ENCODE measurements at regions not wholly inside any gene's neighbourhood (a gene's known extent, or its start where the extent isn't known, plus 50 kb on each side); places are given as distances from the start of the nearest gene placed in this dataset.

GRCh38 chr11:130650456-130651030 lies 202.1 kb downstream of the ADAMTS15 start:
- Mint-ChIP-seq H3K27ac (no peak overlapping the region), H3K9me3 (no peaks in the 10 kb centered on the region), H3K4me1 (no peaks in the 10 kb centered on the region), H3K4me3 (no peak overlapping the region), H3K27me3 (no peaks in the 10 kb centered on the region), H3K36me3 (ENCODE audit: low read depth) (no peaks in the 10 kb centered on the region)
- POLR2A ChIA-PET = no interaction called here
- CTCF ChIA-PET = no interaction called here
- DNase-seq = no peak

- ChIA-PET CTCF (no interaction called here), POLR2A (no interaction called here)
- Mint-ChIP-seq H3K27me3 (no peaks in the 10 kb centered on the region), H3K4me1 (no peaks in the 10 kb centered on the region), H3K27ac (no peak overlapping the region), H3K9me3 (no peaks in the 10 kb centered on the region), H3K36me3 (ENCODE audit: low read depth) (no peaks in the 10 kb centered on the region), H3K4me3 (no peak overlapping the region)
- no peak for DNase-seq
Observed at GRCh38 chr11:130651066-130651855, 202.8 kb downstream of the ADAMTS15 start.

GRCh38 chr11:130652671-130653335 lies 204.4 kb downstream of the ADAMTS15 start:
- Mint-ChIP-seq H3K4me1 (no peaks in the 10 kb centered on the region), H3K36me3 (ENCODE audit: low read depth) (no peaks in the 10 kb centered on the region), H3K9me3 (no peaks in the 10 kb centered on the region), H3K4me3 (no peak overlapping the region), H3K27me3 (no peaks in the 10 kb centered on the region), H3K27ac (no peak overlapping the region)
- POLR2A ChIA-PET = no interaction called here
- CTCF ChIA-PET = interaction anchor here (1.1 kb wide), 1 partner anchor 440 kb away, joined by 3 read pairs; no protein-coding TSS in a partner anchor
- DNase-seq = no peak

- no peak overlapping the region for H3K4me3 Mint-ChIP-seq
- H3K27me3 Mint-ChIP-seq = no peaks in the 10 kb centered on the region
- H3K27ac Mint-ChIP-seq = no peak overlapping the region
- H3K36me3 Mint-ChIP-seq (ENCODE audit: low read depth) = no peaks in the 10 kb centered on the region
- CTCF ChIA-PET = no interaction called here
- H3K4me1 Mint-ChIP-seq = no peaks in the 10 kb centered on the region
- POLR2A ChIA-PET = no interaction called here
- no peaks in the 10 kb centered on the region for H3K9me3 Mint-ChIP-seq
- no peak for DNase-seq
Observed at GRCh38 chr11:130653838-130654636, 205.6 kb downstream of the ADAMTS15 start.

- H3K36me3 Mint-ChIP-seq (ENCODE audit: low read depth) = no peaks in the 10 kb centered on the region
Observed at GRCh38 chr11:130655300-130655699, 206.9 kb downstream of the ADAMTS15 start.

GRCh38 chr11:130666781-130667251 lies 218.4 kb downstream of the ADAMTS15 start:
- no peaks in the 10 kb centered on the region for H3K36me3 Mint-ChIP-seq (ENCODE audit: low read depth)
- DNase-seq = no peak
- no peak overlapping the region for H3K27ac Mint-ChIP-seq
- ChIA-PET POLR2A (no interaction called here), CTCF (no interaction called here)
- H3K4me1 Mint-ChIP-seq = no peaks in the 10 kb centered on the region
- no peaks in the 10 kb centered on the region for H3K9me3 Mint-ChIP-seq
- peaks cover 5% of the 10 kb centered on the region for H3K27me3 Mint-ChIP-seq
- H3K4me3 Mint-ChIP-seq = no peak overlapping the region

More at GRCh38 chr11:130655300-130655699, 206.9 kb downstream of the ADAMTS15 start:
- DNase-seq = no peak
- H3K27me3 Mint-ChIP-seq = no peaks in the 10 kb centered on the region
- no peak overlapping the region for H3K4me3 Mint-ChIP-seq
- H3K9me3 Mint-ChIP-seq = no peaks in the 10 kb centered on the region
- ChIA-PET CTCF (no interaction called here), POLR2A (no interaction called here)
- H3K4me1 Mint-ChIP-seq = no peaks in the 10 kb centered on the region
- H3K27ac Mint-ChIP-seq = no peak overlapping the region

GRCh38 chr11:130668751-130669150 lies 220.3 kb downstream of the ADAMTS15 start:
- DNase-seq = no peak
- CTCF ChIA-PET = no interaction called here
- Mint-ChIP-seq H3K27me3 (no peaks in the 10 kb centered on the region), H3K36me3 (ENCODE audit: low read depth) (no peaks in the 10 kb centered on the region), H3K27ac (no peak overlapping the region), H3K4me1 (no peaks in the 10 kb centered on the region), H3K4me3 (no peak overlapping the region), H3K9me3 (no peaks in the 10 kb centered on the region)
- POLR2A ChIA-PET = no interaction called here

- ChIA-PET CTCF (no interaction called here), POLR2A (no interaction called here)
- Mint-ChIP-seq H3K4me1 (no peaks in the 10 kb centered on the region), H3K9me3 (no peaks in the 10 kb centered on the region), H3K27ac (no peak overlapping the region), H3K27me3 (peaks cover 3% of the 10 kb centered on the region), H3K4me3 (no peak overlapping the region), H3K36me3 (ENCODE audit: low read depth) (no peaks in the 10 kb centered on the region)
- no peak for DNase-seq
Observed at GRCh38 chr11:130670200-130670599, 221.8 kb downstream of the ADAMTS15 start.

GRCh38 chr11:130671801-130672700 lies 223.6 kb downstream of the ADAMTS15 start:
- ChIA-PET CTCF (no interaction called here), POLR2A (no interaction called here)
- no peaks in the 10 kb centered on the region for H3K4me1 Mint-ChIP-seq
- no peaks in the 10 kb centered on the region for H3K36me3 Mint-ChIP-seq (ENCODE audit: low read depth)
- H3K4me3 Mint-ChIP-seq = no peak overlapping the region
- no peak overlapping the region for H3K27ac Mint-ChIP-seq
- H3K27me3 Mint-ChIP-seq = peaks cover 3% of the 10 kb centered on the region
- no peaks in the 10 kb centered on the region for H3K9me3 Mint-ChIP-seq
- no peak for DNase-seq

GRCh38 chr11:130672911-130673310 lies 224.5 kb downstream of the ADAMTS15 start:
- H3K4me3 Mint-ChIP-seq = no peak overlapping the region

GRCh38 chr11:130673698-130674097 lies 225.3 kb downstream of the ADAMTS15 start:
- no peaks in the 10 kb centered on the region for H3K4me1 Mint-ChIP-seq
- no peak overlapping the region for H3K27ac Mint-ChIP-seq
- H3K9me3 Mint-ChIP-seq = peaks cover under 1% of the 10 kb centered on the region
- ChIA-PET CTCF (no interaction called here), POLR2A (no interaction called here)
- H3K36me3 Mint-ChIP-seq (ENCODE audit: low read depth) = no peaks in the 10 kb centered on the region
- H3K4me3 Mint-ChIP-seq = no peak overlapping the region
- DNase-seq = no peak
- H3K27me3 Mint-ChIP-seq = peaks cover 3% of the 10 kb centered on the region

More at GRCh38 chr11:130672911-130673310, 224.5 kb downstream of the ADAMTS15 start:
- ChIA-PET POLR2A (no interaction called here), CTCF (no interaction called here)
- H3K27me3 Mint-ChIP-seq = peaks cover 3% of the 10 kb centered on the region
- H3K36me3 Mint-ChIP-seq (ENCODE audit: low read depth) = no peaks in the 10 kb centered on the region
- no peak overlapping the region for H3K27ac Mint-ChIP-seq
- H3K4me1 Mint-ChIP-seq = no peaks in the 10 kb centered on the region
- DNase-seq = no peak
- no peaks in the 10 kb centered on the region for H3K9me3 Mint-ChIP-seq

GRCh38 chr11:130674686-130675308 lies 226.4 kb downstream of the ADAMTS15 start:
- Mint-ChIP-seq H3K27me3 (peaks cover 5% of the 10 kb centered on the region), H3K4me1 (no peaks in the 10 kb centered on the region), H3K4me3 (no peak overlapping the region), H3K9me3 (peaks cover 10% of the 10 kb centered on the region), H3K36me3 (ENCODE audit: low read depth) (no peaks in the 10 kb centered on the region), H3K27ac (no peak overlapping the region)
- CTCF ChIA-PET = no interaction called here
- DNase-seq = no peak
- POLR2A ChIA-PET = no interaction called here

Data from activated CD4-positive, alpha-beta memory T cell treated with anti-CD3 and anti-CD28 coated beads, Interleukin-2, amount 10 ng/mL, durations not matched to agents 7 days and 5 days (primary cell).